WI38 (cell line): ENCODE measurements at regions not wholly inside any gene's neighbourhood (a gene's known extent, or its start where the extent isn't known, plus 50 kb on each side); places are given as distances from the start of the nearest gene placed in this dataset.

ENCODE experiments used
- H3K4me3 ChIP-seq: 2 replicates; pipeline ENCODE4 v1.5.1; 2011; ENCODE audit warnings: low read depth, mild to moderate bottlenecking, control low read depth, low read length
- TF ChIP-seq, protein P1 (sequence below): IDR thresholded peaks from 2 replicates; pipeline ENCODE4 v1.5.1; 2012; ENCODE audit warnings: low read depth, mild to moderate bottlenecking, control low read depth, low read length

- TF ChIP-seq, protein P1, sequence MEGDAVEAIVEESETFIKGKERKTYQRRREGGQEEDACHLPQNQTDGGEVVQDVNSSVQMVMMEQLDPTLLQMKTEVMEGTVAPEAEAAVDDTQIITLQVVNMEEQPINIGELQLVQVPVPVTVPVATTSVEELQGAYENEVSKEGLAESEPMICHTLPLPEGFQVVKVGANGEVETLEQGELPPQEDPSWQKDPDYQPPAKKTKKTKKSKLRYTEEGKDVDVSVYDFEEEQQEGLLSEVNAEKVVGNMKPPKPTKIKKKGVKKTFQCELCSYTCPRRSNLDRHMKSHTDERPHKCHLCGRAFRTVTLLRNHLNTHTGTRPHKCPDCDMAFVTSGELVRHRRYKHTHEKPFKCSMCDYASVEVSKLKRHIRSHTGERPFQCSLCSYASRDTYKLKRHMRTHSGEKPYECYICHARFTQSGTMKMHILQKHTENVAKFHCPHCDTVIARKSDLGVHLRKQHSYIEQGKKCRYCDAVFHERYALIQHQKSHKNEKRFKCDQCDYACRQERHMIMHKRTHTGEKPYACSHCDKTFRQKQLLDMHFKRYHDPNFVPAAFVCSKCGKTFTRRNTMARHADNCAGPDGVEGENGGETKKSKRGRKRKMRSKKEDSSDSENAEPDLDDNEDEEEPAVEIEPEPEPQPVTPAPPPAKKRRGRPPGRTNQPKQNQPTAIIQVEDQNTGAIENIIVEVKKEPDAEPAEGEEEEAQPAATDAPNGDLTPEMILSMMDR: no peak
- H3K4me3 ChIP-seq: no peak overlapping the region
These were observed 153.8 kb downstream of the ATG4C start for GRCh38 chr1:62937634-62938296.

DNA sequence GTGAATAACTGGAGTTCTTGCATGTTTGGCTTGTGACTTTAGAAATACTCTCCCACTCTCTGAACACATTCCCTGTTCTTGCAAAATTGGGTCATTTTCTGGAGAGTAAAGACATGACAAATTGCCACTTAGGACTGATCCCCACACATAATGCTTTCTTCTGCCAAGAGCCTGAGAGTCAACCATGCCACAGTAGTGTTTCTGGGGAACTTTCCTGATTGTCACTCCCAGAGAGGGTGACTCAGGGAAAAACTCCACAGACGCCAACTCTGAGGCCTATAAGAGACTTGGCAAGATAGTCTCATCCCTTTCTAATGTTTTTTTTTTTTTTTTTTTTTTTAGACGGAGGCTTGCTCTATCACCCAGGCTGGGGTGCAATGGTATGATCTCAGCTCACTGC, 157.8 kb downstream of the ATG4C start:
- H3K4me3 ChIP-seq: no peak overlapping the region
- TF ChIP-seq, protein P1: no peak

DNA sequence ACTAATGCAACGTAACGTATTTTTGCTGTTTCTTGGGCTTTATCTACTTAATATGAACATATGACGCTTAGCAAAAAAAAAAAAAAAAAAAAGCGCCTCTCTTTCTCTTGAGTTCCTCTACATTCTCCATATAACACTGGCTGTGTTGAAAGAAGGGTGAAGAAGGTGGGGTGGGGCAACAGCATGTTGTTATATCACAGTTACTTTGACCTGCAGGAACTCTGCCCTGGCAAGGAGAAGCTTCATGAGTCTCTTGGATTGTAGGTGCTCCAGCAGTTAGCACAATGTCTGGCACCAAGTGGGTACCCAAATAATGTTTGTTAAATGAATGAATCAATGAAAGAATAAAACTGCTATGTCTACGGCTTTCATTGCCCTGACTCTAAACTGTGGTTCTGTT, 162.6 kb downstream of the ATG4C start:
- TF ChIP-seq, protein P1: no peak
- H3K4me3 ChIP-seq: no peak overlapping the region

DNA sequence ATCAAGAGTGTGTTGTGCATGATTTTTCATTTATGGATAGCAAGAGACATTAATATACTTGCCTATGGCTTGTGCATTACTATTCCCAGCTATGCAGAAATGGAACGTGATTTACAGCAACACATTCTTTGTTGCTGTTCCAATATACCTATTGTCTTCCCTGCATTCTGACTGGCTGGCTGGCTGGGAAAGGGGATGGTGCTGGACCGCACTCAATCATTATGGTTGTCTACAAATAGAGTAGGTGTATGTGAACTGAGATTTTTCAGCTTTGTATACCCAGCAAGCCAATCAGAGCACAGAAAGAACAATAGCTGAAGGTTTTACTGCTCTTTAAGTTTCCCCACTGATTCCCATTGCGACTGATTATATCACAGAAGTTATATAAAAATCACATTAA, 167.5 kb downstream of the ATG4C start:
- TF ChIP-seq, protein P1: no peak
- H3K4me3 ChIP-seq: no peak overlapping the region

- TF ChIP-seq, protein P1: no peak
- H3K4me3 ChIP-seq: no peak overlapping the region
These were observed 168.7 kb downstream of the ATG4C start for GRCh38 chr1:62952596-62952995.

DNA sequence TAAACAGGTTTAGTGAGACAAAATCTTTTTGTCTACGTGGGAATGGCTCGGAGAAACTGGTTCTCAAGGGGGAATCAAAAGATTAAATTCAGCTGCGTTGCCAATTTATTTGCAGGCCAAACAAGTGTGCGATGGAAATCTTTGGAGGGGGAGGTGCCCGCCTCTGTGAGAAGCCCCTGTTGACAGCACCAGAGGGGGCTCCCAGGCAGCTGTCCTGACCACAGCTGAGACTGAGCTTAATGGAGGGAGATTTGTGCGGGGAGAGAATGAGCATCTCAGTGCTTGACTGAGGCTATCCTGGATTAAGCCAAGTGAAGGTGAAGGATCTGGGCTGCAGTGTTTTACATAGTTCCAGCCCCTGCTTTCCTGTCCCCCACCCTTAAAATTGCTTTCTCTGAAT, 169.7 kb downstream of the ATG4C start:
- TF ChIP-seq, protein P1: no peak
- no peak overlapping the region for H3K4me3 ChIP-seq

- no peak overlapping the region for H3K4me3 ChIP-seq
- TF ChIP-seq, protein P1: no peak
These were observed 170.8 kb downstream of the ATG4C start for GRCh38 chr1:62954758-62955157.
